ENCODE measurements at regions not wholly inside any gene's neighbourhood (a gene's known extent, or its start where the extent isn't known, plus 50 kb on each side); places are given as distances from the start of the nearest gene placed in this dataset.

DNA sequence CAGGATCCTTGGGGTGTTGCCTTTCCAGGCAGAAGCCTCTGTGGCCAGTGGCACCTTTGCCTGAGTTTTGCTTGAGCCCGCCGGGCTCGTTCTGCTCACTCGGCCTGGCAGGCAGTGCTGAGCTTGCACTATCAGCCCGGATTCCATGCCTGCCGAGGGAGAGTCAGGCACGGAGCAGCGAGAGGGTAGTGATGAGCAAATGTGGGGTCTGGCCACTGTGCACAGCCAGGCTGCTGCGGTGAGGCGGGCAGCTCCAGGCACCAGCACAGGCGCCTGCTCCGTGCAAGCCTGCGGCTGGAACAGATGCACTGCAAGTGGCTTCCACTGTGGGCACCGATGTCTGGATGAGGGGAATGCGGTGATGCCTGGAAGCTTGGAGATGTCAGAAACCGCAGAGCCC, 619.2 kb downstream of the RAPGEF2 start:
- in situ Hi-C loops (cut with HindIII; ENCODE audit: low sequenced_read_pairs), result no loop called here

DNA sequence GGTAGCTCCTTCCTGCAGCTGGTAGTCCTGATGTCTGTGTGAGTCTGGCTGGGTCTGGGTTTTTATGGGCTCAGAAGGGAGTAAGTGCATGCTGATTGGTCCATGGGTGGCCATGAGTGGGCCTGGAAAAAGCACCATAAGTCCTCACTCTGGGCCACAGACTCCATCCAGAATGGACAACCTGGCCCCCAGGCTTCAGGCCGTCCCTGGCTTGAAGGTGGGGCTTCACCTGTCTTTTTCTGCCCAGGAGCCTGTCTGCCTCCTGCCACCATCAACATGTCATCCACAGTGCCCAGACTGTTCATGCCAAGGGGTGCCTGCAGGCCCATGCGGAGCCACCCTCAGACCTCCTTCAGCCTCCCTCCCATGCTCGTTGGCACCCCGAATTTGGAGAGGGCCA, 620.0 kb downstream of the RAPGEF2 start:
- in situ Hi-C loops (cut with HindIII; ENCODE audit: low sequenced_read_pairs), result no loop called here

DNA sequence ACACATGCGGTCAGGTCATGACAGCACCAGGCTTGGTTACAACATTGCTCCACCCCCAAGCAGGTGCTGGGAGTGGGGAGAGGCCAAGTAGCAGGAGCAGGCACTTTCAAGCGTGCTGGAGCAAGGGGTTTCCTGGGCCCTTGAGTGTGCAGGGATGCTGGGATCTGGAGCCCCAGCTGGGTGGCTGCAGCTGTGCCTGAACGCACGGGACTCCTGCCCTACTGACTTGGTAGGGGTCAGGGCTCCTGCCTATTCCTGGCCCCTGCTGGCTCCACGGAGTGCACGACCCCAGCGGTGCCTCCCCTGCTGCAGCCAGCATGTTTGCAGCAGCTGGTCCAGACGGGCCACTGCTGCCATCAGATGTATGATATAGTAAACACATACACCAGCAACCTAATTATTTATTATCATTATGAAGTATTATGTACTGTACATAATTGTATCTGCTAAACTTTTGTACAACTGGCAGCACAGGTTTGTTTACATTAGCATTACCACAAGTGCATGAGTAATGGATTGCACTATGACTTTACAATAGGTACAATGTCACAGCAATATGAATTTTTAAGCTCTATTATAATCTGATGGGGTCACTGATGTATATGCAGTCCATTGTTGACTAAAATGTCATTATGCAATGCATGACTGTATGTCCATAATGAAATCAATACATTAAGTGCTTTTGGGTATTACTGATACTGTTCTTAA, 620.6 kb downstream of the RAPGEF2 start:
- in situ Hi-C loops (cut with HindIII; ENCODE audit: low sequenced_read_pairs), result no loop called here

DNA sequence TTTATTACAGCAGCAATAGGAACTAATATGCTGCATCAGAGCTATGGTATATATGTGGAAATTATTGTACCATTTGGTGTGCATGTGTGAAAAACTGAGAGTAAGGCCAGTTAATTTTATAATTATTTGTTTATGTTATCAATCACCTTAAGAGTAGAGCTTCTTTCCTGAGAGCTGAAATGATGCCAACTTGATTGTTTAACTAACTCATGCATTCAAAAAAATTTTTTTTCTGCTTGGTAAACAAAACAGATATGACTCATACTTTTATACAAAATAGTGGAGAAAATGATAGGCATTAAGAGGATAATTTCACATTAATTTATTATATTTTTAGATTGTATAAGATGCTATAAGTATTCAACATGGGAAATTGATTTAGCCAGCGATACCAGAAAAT, 622.7 kb downstream of the RAPGEF2 start:
- in situ Hi-C loops (cut with HindIII; ENCODE audit: low sequenced_read_pairs), result no loop called here

DNA sequence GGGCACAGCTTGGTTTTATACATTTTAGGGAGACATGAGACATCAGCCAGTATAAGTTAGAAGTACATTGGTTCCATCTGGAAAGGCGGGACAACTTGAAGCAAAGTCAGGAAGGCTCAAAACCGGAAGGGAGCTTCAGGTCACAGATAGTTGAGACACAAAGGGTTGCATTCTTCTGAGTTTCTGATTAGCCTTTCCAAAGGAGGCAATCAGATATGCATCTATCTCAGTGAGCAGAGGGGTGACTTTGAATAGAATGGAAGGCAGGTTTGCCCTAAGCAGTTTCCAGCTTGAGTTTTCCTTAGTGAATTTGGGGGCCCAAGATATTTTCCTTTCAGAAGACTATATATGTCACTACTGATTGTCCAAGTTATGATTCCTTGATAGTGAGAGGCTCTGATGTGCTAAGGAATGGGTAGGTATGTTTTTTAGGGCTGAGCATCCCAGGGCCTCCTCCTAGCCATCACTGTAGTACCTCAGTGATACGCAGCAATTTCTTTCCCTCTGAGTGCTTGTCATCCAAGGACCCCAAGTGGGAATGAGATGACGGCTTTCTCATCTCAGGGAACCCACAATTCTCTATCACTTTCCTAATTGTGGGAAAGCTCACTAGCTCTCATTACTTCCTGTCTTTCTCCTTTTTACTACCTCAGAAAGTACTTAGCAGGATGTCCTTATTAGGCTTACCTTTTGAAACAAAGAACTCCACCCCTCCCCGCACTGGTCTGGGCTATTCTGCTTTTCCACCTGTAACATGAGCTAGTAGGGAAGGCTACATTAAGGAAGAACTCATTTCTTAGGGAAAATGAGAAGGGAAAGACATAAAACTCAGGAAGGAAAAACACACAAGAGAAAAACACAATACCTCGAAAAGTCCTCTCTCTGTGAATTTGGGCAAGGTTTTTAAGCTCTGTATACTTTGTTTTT, 632.7 kb downstream of the RAPGEF2 start:
- in situ Hi-C loops (cut with HindIII; ENCODE audit: low sequenced_read_pairs), result no loop called here

DNA sequence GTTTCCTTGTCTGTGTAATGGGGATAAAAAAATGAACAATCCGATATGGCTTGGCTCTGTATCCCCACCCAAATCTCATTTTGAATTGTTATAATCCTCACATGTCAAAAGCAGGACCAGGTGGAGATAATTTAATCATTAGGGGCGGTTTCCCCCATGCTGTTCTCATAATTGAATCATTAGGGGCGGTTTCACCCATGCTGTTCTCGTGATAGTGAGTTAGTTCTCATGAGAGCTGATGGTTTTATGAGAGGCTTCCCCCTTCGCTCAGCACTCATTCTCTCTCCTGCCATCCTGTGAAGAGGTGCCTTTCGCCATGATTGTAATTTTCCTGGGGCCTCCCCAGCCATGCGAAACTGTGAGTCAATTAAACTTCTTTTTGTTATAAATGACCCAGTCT, 633.5 kb downstream of the RAPGEF2 start:
- in situ Hi-C loops (cut with HindIII; ENCODE audit: low sequenced_read_pairs), result no loop called here

DNA sequence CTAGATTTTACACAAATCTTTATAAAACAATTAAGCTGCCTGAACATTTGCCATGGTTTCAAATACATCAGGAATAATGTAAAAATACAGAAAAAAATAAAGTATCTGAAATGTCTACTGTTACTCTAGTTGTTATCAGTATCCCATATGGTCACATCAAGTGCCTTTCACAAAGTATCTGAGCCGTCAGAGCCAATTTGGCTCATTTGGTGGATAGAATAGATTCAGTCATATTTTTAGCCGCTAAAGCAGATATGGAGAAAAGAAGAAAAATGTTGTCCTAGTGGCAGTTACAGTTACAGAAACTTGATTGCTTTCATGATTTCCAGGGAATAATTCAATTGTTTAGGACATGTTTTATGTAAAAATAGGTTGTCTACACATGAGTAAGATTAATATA, 641.1 kb downstream of the RAPGEF2 start:
- in situ Hi-C loops (cut with HindIII; ENCODE audit: low sequenced_read_pairs), result no loop called here

DNA sequence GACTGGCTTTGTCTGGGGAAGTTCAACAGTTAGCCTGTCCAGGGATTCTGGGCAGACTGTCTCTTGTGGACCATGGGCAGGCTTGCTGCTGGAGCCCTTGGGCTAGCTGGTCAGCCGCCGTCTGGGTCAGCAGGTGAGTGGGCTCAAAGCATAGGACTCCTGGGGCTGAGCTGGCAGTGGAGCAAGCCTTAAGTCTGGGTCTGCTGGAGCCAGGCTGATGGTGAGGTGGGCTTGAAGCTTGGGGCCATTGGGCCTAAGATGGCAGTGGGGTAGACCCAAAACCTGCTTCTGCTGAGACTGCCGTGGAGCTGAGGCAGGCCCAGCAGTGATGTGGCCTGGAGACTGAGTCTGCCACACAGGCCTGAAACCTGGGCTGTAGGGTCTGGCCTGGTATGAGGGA, 645.1 kb downstream of the RAPGEF2 start:
- in situ Hi-C loops (cut with HindIII; ENCODE audit: low sequenced_read_pairs), result no loop called here

DNA sequence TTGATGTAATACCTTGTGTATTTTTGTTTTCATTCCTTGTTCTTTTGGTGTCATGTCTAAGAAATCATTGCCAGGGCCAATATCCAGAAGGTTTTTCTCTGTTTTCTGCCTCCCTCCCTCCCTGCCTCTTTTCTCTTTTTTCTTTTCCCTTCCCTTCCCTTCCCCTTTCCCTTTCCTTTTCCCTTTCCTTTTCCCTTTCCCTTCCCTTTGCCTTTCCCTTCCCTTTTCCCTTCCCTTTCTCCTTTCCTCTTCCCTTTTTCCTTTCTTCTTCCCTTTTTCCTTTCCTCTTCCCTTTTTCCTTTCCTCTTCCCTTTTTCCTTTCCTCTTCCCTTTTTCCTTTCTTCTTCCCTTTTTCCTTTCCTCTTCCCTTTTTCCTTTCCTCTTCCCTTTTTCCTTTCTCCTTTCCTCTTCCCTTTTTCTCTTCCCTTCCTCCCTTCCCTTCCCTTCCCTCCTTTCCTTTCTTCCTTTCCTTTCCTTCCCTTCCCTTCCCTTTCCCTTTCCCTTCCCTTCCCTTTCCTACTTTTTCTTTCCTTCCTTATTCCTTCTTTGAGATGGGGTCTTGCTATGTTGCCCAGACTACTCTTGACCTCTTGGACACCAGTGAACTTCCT, 646.1 kb downstream of the RAPGEF2 start:
- in situ Hi-C loops (cut with HindIII; ENCODE audit: low sequenced_read_pairs), result no loop called here

DNA sequence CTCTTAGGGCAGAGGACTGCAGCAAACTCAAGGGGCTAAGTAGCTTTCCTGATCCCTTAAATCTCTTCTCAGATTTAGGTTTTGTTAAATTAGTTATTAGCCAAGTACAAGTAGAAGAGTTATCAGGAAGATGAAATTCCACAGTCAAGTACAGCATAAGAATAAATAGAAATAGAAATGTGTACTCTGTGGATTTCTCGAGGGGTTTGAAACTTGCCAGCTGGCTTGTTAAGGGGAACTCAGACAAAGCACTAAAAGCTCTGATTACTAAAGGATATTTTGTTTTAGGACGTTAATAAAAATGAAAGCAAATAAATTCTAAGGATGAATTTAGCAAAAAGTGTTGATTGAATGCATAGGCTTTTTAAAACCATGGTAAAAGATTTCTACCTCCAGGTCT, 654.6 kb downstream of the RAPGEF2 start:
- in situ Hi-C loops (cut with HindIII; ENCODE audit: low sequenced_read_pairs), result no loop called here

DNA sequence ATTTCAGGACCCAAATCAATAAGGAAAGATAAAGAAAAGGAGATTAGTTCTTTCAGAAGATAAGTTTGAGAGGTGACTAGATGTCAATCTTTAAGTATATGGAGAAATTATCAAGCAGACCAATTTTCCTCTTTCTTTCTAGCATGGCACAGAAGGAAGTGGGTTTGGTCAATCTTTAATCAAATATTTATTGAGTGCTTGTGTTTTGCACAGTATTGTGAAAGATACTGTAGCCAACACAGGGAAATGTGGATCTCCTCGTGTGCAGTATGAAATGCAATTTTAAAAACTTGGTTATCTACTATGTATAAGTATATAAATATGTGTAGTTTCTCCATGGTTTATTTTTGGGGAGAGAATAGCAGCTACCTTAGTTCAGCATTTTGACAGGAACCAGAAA, 655.2 kb downstream of the RAPGEF2 start:
- in situ Hi-C loops (cut with HindIII; ENCODE audit: low sequenced_read_pairs), result no loop called here

DNA sequence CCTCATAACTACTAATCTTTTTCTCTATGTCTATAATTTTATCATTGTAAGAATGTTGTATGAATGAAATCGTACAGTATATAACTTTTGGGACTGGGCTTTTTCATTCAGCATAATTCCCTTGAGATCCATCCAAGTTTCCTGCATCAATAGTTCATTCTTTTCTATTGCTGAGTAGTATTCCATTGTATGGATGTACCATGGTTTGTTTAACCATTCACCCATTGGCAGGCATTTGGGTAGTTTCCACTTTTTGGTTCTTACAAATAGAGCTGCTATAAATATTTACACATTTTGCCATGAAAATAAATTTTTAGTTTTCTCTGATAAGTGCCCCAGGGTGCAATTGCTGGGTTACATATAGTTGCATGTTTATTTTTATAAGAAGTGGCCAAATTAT, 659.8 kb downstream of the RAPGEF2 start:
- in situ Hi-C loops (cut with HindIII; ENCODE audit: low sequenced_read_pairs), result no loop called here

DNA sequence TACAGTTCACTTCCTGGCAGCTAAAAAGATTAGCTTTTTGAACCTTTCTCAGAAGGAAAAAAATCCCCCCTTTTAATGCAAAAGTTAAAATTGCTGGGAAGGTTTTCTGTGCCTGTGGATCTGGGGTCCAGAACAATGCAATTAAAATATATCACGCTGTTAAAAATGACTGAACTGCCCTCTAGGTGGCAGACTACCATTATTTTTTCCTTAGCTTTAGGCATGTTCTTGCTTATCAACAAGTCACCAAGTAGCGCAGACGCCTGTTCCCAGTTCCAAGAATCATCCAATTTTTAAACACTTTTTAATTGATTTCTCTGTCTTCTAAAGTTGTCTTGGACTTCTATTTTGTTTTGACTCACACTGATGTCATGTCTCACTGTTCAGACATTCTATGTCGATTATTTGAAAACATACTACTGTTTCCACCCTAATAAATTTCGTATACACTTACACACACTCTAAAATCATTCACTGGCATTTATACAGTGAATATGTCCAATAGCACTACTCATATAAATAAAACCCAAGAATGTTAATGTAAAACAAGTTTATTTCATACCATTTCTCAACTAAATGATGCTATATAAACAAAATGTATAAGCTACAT, 661.6 kb downstream of the RAPGEF2 start:
- in situ Hi-C loops (cut with HindIII; ENCODE audit: low sequenced_read_pairs), result no loop called here

DNA sequence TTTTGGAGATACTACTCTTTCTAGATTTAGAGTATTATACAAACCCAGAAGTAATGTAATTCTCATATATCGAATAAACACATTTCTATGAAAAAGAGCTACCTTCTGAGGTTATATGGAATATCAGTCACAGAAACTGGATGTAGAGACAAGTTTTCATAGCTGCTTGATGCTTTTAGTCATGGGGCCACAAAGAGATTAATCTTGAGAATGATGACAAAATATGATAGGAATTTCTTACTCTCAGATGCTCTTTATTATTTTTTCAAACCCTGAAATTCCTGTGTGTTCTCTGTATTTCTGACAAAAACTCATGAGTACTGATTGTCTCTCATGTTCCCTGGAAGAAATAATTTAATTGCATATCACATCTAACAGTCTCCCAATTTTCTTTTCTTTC, 662.5 kb downstream of the RAPGEF2 start:
- in situ Hi-C loops (cut with HindIII; ENCODE audit: low sequenced_read_pairs), result no loop called here

DNA sequence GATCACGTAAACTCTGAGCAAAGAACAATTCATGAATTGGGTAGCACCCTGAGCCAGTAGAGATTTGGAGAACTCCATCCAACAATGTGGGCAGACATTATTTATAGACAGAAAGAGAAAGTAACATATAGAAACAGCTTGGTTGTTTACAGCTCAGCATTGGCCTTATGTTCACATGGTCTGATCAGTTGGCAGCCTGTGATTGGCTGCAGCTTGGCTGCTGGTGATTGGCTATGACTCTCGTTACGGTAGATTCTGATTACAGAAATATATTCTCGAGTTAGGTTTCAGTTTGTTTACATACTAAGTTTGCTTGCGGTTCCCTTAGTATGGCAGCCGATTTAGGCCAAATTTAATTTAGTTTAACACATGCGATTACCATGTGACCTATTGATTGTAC, 663.4 kb downstream of the RAPGEF2 start:
- in situ Hi-C loops (cut with HindIII; ENCODE audit: low sequenced_read_pairs), result no loop called here

DNA sequence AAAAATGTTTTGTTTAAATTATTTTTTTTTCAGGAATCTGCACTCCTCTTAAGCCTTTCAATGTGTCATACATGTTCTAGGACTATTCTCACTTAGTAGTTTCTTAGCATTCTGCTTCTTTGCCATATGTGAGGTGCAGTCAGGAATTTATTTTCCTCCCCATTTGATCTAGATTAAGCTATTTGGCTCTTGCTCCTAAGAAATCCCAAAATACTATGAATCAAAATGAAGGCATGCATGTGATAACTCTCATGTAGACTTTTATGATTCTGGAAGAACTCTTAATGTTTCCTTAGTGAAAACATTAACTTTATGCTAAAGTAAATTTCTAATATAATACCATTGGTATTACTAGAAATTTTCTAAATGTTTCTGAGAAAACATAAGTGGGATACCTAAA, 664.5 kb downstream of the RAPGEF2 start:
- in situ Hi-C loops (cut with HindIII; ENCODE audit: low sequenced_read_pairs), result no loop called here

DNA sequence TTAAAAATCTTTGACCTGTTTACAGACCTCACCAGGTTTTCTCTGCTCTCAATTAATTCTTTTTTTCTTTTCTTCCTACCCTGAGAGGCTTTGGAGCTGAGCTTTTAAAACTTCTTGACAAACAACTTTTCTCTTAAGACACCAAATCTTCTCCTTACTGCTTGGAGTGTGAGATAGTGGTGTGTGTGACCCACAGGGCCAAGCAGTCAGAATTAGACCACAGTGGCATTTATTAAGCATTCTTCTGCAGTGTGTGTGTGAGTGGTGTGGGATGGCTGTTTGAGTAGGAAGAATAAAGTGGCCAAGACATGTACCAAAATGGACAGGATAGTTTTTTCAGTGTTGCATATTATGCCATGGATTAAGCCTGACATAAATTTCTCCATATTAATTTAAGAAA, 665.1 kb downstream of the RAPGEF2 start:
- in situ Hi-C loops (cut with HindIII; ENCODE audit: low sequenced_read_pairs), result no loop called here

DNA sequence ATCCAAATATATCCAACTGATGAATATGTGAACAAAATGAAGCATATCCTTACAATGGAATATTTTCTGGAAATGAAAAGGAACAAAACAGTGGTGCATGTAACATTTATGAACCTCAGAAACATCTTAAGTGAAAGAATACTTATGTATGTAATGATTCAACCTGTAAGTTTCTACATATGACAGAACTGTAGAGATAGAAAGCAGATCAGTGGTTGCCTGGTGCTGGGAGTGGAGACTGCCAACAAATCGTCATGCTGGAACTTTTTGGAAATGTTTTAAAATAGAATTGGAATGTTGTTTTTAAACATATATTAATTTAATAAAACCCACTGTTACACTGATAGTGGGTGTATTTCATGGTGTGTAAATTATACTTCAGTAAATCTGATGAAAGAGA, 667.5 kb downstream of the RAPGEF2 start:
- in situ Hi-C loops (cut with HindIII; ENCODE audit: low sequenced_read_pairs), result no loop called here

DNA sequence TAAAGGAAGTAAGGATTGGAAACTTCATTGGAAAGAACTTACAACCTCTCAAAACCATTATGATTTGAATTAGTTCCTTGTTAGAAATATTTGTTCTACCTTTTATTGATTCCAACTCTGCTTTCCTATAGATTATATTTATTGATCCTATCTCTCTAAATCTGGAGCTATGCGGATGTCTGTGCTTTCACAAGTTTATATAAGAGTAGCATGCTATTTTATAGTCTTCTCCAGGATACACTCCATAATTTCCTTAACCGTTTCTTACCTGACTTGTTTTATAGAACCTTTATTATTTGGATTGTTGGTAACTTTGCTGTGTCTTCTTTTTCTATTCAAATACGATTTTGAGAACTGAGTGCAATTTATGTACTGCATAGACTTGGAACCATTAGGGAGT, 668.1 kb downstream of the RAPGEF2 start:
- in situ Hi-C loops (cut with HindIII; ENCODE audit: low sequenced_read_pairs), result no loop called here

DNA sequence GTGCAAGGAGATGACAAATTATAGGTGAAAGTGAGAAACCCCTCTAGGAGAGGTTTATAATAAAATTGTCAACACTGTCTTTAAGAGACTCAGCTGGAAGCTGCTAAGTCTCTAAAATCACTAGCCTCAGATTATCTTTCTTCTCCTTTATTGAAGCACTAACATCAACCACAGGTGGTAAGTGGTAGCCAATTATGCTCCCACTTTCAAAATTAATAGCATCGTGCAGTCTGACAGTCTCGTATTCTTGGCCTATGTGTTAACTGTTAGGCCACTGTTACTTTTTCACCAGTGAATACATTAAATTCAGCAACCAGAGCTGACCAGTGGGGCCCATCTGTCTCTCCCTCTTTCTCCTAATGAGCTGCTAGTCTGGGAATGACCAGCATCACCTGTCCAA, 674.1 kb downstream of the RAPGEF2 start:
- in situ Hi-C loops (cut with HindIII; ENCODE audit: low sequenced_read_pairs), result no loop called here

DNA sequence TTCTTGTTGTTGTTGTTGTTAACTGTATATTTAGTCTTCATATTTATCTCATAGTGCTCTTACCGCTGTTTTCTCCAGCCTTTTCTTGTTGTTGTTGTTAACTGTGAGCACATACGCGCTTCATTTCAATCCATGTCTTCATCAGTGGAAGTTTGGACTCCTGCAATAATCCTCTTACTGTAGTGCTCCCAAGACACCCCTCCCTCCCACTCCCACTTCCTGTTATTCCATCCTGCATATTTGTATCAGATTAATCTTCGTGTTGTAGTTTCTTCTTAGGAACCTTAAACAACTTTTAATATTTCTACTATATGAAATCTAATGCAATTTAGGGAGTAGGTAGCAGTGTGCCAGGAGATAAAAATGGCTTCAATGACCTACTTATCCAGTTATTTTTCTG, 674.8 kb downstream of the RAPGEF2 start:
- in situ Hi-C loops (cut with HindIII; ENCODE audit: low sequenced_read_pairs), result no loop called here

DNA sequence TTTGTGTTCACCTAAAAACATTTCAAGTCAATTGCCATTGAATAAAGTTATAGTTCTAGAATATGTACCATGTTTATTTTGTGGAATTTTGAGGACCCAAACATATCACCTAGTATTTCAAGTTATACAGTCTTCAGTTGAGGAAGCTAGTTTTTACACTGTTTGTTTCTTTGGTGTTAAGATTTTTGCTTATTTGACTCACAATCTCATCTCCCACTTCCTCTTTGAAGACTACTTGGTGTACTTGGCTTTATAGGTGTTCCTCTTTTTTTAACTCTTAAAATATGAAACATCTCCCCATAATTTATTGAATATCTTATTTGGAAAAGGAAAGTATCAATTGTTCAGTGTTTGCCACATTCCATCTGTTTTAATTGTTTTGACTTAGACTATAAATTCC, 675.4 kb downstream of the RAPGEF2 start:
- in situ Hi-C loops (cut with HindIII; ENCODE audit: low sequenced_read_pairs), result no loop called here

All from endothelial cell of hepatic sinusoid (primary cell).